ENCODE measurements at regions not wholly inside any gene's neighbourhood (a gene's known extent, or its start where the extent isn't known, plus 50 kb on each side); places are given as distances from the start of the nearest gene placed in this dataset.
"Not testable (repeated sequence)": the region's sequence is repeated elsewhere in the genome, so short reads cannot be mapped to it uniquely, and the experiment has no call there.

DNA sequence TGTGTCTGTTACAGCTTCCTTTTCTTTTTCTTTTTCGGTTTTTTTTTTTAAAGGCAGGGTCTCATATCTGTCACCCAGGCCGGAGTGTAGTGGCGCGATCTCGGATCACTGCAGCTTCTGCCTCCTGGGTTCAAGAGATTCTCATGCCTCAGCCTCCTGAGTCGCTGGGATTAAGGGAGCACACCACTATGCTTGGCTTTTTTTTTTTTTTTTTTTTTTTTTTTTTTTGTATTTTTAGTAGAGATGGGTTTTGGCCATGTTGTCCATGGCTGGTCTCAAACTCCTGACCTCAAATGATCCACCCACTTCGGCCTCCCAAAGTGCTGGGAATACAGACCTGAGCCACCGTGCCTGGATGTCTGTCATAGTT lies 74.3 kb upstream of the PRSS16 start:
- not testable (repeated sequence) for H3K36me3 Mint-ChIP-seq; H3K9me3 ChIP-seq (replicated peaks in 1 of 2; ENCODE audit: control insufficient read depth in 1 of 2, insufficient read depth in 1 of 2, low read length in 2 of 2); DNase-seq; H4K20me1 ChIP-seq (ENCODE audit: insufficient read depth, low read length); H3K4me3 ChIP-seq (replicated peaks in 1 of 3; ENCODE audit: low read depth in 2 of 3, low read length in 3 of 3); H3K9ac ChIP-seq (ENCODE audit: insufficient read depth, low read length, poor library complexity, severe bottlenecking); H3K27me3 ChIP-seq (ENCODE audit: control insufficient read depth in 2 of 2, insufficient read depth in 2 of 2, low read length in 2 of 2); H3K27ac ChIP-seq (ENCODE audit: low read depth in 1 of 2, low read length in 2 of 2); H3K27ac Mint-ChIP-seq; H3K4me2 ChIP-seq (replicated peaks; ENCODE audit: extremely low read depth, low read length, poor library complexity, severe bottlenecking); H2AFZ ChIP-seq (ENCODE audit: insufficient read depth, low read depth, low read length, poor library complexity, severe bottlenecking); H3K79me2 ChIP-seq (ENCODE audit: insufficient read depth, low read length); H3K4me3 Mint-ChIP-seq; H3K36me3 ChIP-seq (replicated peaks in 1 of 2; ENCODE audit: control insufficient read depth in 1 of 2, insufficient read depth in 2 of 2, low read length in 2 of 2)
- no CpG with 5 or more reads among the region's 8 CpGs for WGBS (ENCODE audit: insufficient coverage)
- intact Hi-C loops (cut with micrococcal nuclease): loop anchor here in 1 of 2 donors (10.0 kb wide), 1 partner anchor 582 kb away; no protein-coding TSS in a partner anchor
- H3K9me3 Mint-ChIP-seq: peaks cover under 1 to 17% (median 9%) of the 10 kb centered on the region in 7 donors
- peaks cover 8 to 15% (median 10%) of the 10 kb centered on the region in 3 donors for H3K27me3 Mint-ChIP-seq (ENCODE audit: low read depth in 3 of 3)
- H3K4me1 ChIP-seq (ENCODE audit: control insufficient read depth in 1 of 2, insufficient read depth in 2 of 2, low read length in 2 of 2): peaks cover 9 to 17% of the 10 kb centered on the region in 2 donors
- peaks cover 17% of the 10 kb centered on the region for H3K4me1 Mint-ChIP-seq

DNA sequence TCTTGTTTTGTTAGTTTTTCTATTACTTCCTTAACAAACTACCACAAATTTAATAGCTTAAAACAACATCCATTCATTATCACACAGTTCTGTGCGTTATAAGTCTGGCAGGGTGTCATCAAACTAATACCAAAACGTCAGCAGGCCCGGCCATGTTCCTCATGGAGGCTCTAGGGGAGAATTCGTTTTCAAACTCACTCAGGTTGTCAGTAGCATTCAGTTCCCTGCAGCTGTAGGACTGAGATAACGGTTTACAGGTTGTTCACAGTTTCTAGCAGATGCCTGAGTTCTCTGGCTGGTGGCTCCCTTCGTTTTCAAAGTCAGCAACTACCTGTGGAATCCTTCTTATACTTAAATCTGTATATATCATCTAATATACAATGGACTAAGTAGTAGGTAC lies 72.5 kb upstream of the PRSS16 start:
- Mint-ChIP-seq H3K27ac (no peak overlapping the region), H3K4me3 (no peak overlapping the region)
- H2AFZ ChIP-seq (ENCODE audit: insufficient read depth, low read depth, low read length, poor library complexity, severe bottlenecking): no peak overlapping the region

More for the DNA sequence above, 72.5 kb upstream of the PRSS16 start:
- Histone ChIP-seq H3K36me3 (replicated peaks in 1 of 2; ENCODE audit: control insufficient read depth in 1 of 2, insufficient read depth in 2 of 2, low read length in 2 of 2) (no peaks in the 10 kb centered on the region), H3K27me3 (ENCODE audit: control insufficient read depth in 2 of 2, insufficient read depth in 2 of 2, low read length in 2 of 2) (peaks cover 0 to 3% of the 10 kb centered on the region in 2 donors), H3K9ac (ENCODE audit: insufficient read depth, low read length, poor library complexity, severe bottlenecking) (no peak overlapping the region), H4K20me1 (ENCODE audit: insufficient read depth, low read length) (no peaks in the 10 kb centered on the region), H3K9me3 (replicated peaks in 1 of 2; ENCODE audit: control insufficient read depth in 1 of 2, insufficient read depth in 1 of 2, low read length in 2 of 2) (peaks cover 6 to 17% of the 10 kb centered on the region in 2 donors), H3K4me3 (replicated peaks in 1 of 3; ENCODE audit: low read depth in 2 of 3, low read length in 3 of 3) (no peak overlapping the region), H3K79me2 (ENCODE audit: insufficient read depth, low read length) (no peaks in the 10 kb centered on the region), H3K4me1 (ENCODE audit: control insufficient read depth in 1 of 2, insufficient read depth in 2 of 2, low read length in 2 of 2) (peaks cover 12 to 21% of the 10 kb centered on the region in 2 donors), H3K27ac (ENCODE audit: low read depth in 1 of 2, low read length in 2 of 2) (no peak overlapping the region), H3K4me2 (replicated peaks; ENCODE audit: extremely low read depth, low read length, poor library complexity, severe bottlenecking) (no peak overlapping the region)
- Mint-ChIP-seq H3K27me3 (ENCODE audit: low read depth in 3 of 3) (peaks cover 8 to 19% (median 16%) of the 10 kb centered on the region in 3 donors), H3K4me1 (peaks cover 20% of the 10 kb centered on the region), H3K36me3 (peaks cover 0 to 3% of the 10 kb centered on the region in 2 donors), H3K9me3 (peaks cover 10 to 30% (median 25%) of the 10 kb centered on the region in 7 donors)
- intact Hi-C loops (cut with micrococcal nuclease): loop anchor here in 1 of 2 donors (10.0 kb wide), 1 partner anchor 580 kb away; no protein-coding TSS in a partner anchor
- TF ChIP-seq, protein P1, sequence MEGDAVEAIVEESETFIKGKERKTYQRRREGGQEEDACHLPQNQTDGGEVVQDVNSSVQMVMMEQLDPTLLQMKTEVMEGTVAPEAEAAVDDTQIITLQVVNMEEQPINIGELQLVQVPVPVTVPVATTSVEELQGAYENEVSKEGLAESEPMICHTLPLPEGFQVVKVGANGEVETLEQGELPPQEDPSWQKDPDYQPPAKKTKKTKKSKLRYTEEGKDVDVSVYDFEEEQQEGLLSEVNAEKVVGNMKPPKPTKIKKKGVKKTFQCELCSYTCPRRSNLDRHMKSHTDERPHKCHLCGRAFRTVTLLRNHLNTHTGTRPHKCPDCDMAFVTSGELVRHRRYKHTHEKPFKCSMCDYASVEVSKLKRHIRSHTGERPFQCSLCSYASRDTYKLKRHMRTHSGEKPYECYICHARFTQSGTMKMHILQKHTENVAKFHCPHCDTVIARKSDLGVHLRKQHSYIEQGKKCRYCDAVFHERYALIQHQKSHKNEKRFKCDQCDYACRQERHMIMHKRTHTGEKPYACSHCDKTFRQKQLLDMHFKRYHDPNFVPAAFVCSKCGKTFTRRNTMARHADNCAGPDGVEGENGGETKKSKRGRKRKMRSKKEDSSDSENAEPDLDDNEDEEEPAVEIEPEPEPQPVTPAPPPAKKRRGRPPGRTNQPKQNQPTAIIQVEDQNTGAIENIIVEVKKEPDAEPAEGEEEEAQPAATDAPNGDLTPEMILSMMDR (IDR thresholded peaks at IDR 0.05): no peak
- no peak for DNase-seq
- 82% methylated on average over 3 of the region's 6 CpGs for WGBS (ENCODE audit: insufficient coverage)
